ENCODE measurements at regions not wholly inside any gene's neighbourhood (a gene's known extent, or its start where the extent isn't known, plus 50 kb on each side); places are given as distances from the start of the nearest gene placed in this dataset.

- TF ChIP-seq POLR2A (IDR thresholded peaks at IDR 0.05): no peak
- TF ChIP-seq, protein P1, sequence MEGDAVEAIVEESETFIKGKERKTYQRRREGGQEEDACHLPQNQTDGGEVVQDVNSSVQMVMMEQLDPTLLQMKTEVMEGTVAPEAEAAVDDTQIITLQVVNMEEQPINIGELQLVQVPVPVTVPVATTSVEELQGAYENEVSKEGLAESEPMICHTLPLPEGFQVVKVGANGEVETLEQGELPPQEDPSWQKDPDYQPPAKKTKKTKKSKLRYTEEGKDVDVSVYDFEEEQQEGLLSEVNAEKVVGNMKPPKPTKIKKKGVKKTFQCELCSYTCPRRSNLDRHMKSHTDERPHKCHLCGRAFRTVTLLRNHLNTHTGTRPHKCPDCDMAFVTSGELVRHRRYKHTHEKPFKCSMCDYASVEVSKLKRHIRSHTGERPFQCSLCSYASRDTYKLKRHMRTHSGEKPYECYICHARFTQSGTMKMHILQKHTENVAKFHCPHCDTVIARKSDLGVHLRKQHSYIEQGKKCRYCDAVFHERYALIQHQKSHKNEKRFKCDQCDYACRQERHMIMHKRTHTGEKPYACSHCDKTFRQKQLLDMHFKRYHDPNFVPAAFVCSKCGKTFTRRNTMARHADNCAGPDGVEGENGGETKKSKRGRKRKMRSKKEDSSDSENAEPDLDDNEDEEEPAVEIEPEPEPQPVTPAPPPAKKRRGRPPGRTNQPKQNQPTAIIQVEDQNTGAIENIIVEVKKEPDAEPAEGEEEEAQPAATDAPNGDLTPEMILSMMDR (IDR thresholded peaks at IDR 0.05): no peak
Observed at GRCh38 chr1:38284953-38285352, 238.4 kb upstream of the POU3F1 start.
